GM12873 (cell line): ENCODE measurements at regions not wholly inside any gene's neighbourhood (a gene's known extent, or its start where the extent isn't known, plus 50 kb on each side); places are given as distances from the start of the nearest gene placed in this dataset.

ENCODE experiments used
- CTCF ChIP-seq: IDR thresholded peaks from 2 replicates; pipeline ENCODE4 v1.5.1; 2012; ENCODE audit warnings: low read depth, mild to moderate bottlenecking, moderate library complexity, low read length, control low read depth; ENCODE audit not compliant: insufficient read depth; ENCODE audit errors: missing control alignments

GRCh38 chr12:34406996-34407300, 384.7 kb downstream of the ALG10 start:
- TF ChIP-seq CTCF = no peak

- TF ChIP-seq CTCF = no peak
Observed at GRCh38 chr12:34407813-34408212, 385.5 kb downstream of the ALG10 start.
